ENCODE measurements at regions not wholly inside any gene's neighbourhood (a gene's known extent, or its start where the extent isn't known, plus 50 kb on each side); places are given as distances from the start of the nearest gene placed in this dataset.
"Not testable (repeated sequence)": the region's sequence is repeated elsewhere in the genome, so short reads cannot be mapped to it uniquely, and the experiment has no call there.

DNA sequence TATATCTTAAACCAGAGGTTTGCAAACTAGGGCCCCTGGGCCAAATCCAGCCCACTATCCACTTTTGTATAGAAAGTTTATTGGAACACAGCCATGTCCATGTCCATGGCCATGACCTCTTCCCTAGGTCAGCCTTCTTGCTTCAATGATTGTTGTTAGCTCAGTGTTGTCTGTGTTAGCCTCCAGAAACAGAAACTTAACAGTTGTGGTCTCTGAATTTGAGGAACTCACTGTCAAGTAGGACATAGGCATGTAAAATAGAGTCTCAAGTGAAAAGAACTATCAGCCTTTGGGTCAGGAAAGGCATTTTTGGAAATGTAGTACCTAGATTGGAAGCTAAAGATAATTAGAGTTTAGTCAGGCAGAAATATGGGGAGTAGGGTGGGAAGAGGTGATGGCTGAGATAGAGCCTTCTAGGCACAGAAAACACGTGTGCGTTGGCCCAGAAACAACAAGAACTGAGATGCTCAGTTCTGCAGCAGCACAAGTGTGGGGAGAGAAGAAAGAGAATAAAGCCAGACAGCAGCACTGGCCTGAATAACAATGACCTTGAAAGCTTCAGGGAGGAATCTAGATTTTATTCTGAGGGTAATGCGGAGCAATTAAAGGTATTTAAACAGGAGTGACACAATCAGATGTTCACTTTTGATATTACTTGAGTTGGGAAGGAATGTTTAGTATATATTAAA is 87.0 kb upstream of the OLIG3 start:
- Mint-ChIP-seq H3K9me3 (no peaks in the 10 kb centered on the region), H3K27ac (no peak overlapping the region), H3K27me3 (peaks cover 10% of the 10 kb centered on the region), H3K36me3 (no peaks in the 10 kb centered on the region), H3K4me1 (peaks cover 3% of the 10 kb centered on the region), H3K4me3 (no peak overlapping the region)
- DNase-seq (no peak), ATAC-seq (ENCODE audit: low read depth) (no peak)
- POLR2A ChIA-PET, result no interaction called here

DNA sequence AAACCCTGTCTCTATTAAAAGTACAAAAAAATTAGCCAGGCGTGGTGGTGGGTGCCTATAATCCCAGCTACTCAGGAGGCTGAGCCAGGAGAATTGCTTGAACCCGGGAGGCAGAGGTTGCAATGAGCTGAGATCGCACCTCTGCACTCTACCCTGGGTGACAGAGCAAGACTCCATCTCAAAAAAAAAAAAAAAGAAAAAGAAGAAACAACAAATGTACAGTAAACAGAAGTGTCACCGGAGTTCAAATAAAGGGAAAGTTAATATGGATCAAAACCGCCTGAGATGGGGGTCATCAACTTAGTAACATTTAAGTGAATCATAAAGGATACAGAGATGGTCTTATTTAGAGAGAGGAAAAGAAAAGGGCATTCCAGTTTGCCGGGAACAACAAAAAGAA is 89.3 kb upstream of the OLIG3 start:
- H3K4me3 Mint-ChIP-seq; H3K27ac Mint-ChIP-seq; ATAC-seq (ENCODE audit: low read depth); H3K9me3 Mint-ChIP-seq; H3K4me1 Mint-ChIP-seq; DNase-seq; H3K36me3 Mint-ChIP-seq; POLR2A ChIA-PET; H3K27me3 Mint-ChIP-seq: not testable (repeated sequence)

- ATAC-seq (ENCODE audit: low read depth) (no peak), DNase-seq (no peak)
- Mint-ChIP-seq H3K36me3 (peaks cover 5% of the 10 kb centered on the region), H3K9me3 (peaks cover 8% of the 10 kb centered on the region), H3K27ac (no peak overlapping the region), H3K4me1 (peaks cover 8% of the 10 kb centered on the region), H3K4me3 (no peak overlapping the region), H3K27me3 (peaks cover 9% of the 10 kb centered on the region)
- POLR2A ChIA-PET, result no interaction called here
These were observed 94.3 kb upstream of the OLIG3 start for GRCh38 chr6:137588472-137588871.

DNA sequence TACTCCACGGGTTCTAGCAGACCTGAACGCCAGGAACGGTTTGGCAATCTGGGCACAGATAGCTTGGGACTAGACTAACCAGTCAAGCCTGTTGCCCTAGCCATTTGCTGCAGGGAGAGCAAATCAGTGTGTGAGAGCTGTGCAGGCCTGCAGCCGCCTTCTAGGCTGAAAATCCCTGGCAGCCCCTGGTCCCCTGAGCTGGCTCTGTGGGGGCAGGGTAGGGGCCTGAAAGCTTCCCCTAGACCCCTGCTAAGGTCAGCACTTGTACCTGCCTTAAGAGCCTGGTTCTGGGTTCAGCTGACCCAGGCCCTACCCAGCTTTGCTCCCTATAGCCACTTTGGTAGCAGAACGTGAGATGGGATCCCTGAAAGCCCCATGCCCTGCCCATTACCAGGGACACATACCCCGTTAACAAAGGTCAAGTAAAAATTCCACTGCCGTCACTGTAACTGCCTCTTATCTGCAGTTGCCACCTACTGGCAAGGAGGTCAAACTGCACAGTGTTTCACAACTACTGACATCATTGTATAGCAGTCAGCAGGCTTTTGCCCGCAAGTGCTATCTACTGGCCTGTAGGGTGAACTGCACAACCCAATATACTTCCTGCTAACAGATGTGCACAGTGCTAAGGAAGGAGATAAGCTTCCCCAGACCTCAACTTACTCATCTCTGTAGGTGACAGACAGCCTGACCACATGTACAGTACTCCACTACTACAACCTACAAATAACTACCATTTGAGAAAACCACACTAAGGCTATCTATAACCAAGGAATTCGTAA is 95.1 kb upstream of the OLIG3 start:
- Mint-ChIP-seq H3K4me1 (peaks cover 8% of the 10 kb centered on the region), H3K9me3 (peaks cover 10% of the 10 kb centered on the region), H3K4me3 (no peak overlapping the region), H3K36me3 (peaks cover 5% of the 10 kb centered on the region), H3K27ac (peak overlapping the region; percentile 62), H3K27me3 (peaks cover 9% of the 10 kb centered on the region)
- POLR2A ChIA-PET, result interaction anchor here (0.7 kb wide), 1 partner anchor 419 kb away, joined by 3 read pairs; no protein-coding TSS in a partner anchor
- no peak for DNase-seq
- ATAC-seq (ENCODE audit: low read depth), result peak; percentile 100

- H3K27ac Mint-ChIP-seq, result no peak overlapping the region
- POLR2A ChIA-PET, result interaction anchor here (1.1 kb wide), 1 partner anchor 12 kb away, joined by 4 read pairs; no protein-coding TSS in a partner anchor
- H3K36me3 Mint-ChIP-seq, result peaks cover 5% of the 10 kb centered on the region
- H3K4me1 Mint-ChIP-seq, result peaks cover 8% of the 10 kb centered on the region
- ATAC-seq (ENCODE audit: low read depth) (no peak), DNase-seq (no peak)
- peaks cover 2% of the 10 kb centered on the region for H3K27me3 Mint-ChIP-seq
- H3K4me3 Mint-ChIP-seq, result no peak overlapping the region
- H3K9me3 Mint-ChIP-seq, result peaks cover 13% of the 10 kb centered on the region
These were observed 96.5 kb upstream of the OLIG3 start for GRCh38 chr6:137590684-137591083.

DNA sequence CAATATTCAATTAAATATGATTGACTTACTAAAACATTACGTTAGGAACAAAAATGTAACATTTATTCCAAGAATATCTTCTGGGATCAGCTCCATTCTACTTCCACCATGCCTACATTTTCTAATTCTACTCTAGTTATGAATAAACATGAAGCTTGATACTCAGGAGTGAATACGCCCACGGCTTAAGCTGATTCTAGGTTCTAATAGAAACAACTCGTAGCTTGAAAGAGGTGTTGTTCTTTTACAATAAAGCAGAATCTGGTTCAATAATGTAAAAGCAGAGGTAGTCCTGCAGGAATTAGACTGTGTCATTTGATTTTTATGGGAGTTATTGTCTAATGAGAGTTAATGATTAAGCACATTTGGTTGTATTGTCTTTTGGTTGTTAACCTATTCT is 107.3 kb upstream of the OLIG3 start:
- POLR2A ChIA-PET, result no interaction called here
- DNase-seq (no peak), ATAC-seq (ENCODE audit: low read depth) (no peak)
- H3K36me3 Mint-ChIP-seq, result no peaks in the 10 kb centered on the region
- H3K9me3 Mint-ChIP-seq, result peaks cover 1% of the 10 kb centered on the region
- no peak overlapping the region for H3K4me3 Mint-ChIP-seq
- H3K27ac Mint-ChIP-seq, result no peak overlapping the region
- H3K27me3 Mint-ChIP-seq, result peaks cover 29% of the 10 kb centered on the region
- H3K4me1 Mint-ChIP-seq, result no peaks in the 10 kb centered on the region

DNA sequence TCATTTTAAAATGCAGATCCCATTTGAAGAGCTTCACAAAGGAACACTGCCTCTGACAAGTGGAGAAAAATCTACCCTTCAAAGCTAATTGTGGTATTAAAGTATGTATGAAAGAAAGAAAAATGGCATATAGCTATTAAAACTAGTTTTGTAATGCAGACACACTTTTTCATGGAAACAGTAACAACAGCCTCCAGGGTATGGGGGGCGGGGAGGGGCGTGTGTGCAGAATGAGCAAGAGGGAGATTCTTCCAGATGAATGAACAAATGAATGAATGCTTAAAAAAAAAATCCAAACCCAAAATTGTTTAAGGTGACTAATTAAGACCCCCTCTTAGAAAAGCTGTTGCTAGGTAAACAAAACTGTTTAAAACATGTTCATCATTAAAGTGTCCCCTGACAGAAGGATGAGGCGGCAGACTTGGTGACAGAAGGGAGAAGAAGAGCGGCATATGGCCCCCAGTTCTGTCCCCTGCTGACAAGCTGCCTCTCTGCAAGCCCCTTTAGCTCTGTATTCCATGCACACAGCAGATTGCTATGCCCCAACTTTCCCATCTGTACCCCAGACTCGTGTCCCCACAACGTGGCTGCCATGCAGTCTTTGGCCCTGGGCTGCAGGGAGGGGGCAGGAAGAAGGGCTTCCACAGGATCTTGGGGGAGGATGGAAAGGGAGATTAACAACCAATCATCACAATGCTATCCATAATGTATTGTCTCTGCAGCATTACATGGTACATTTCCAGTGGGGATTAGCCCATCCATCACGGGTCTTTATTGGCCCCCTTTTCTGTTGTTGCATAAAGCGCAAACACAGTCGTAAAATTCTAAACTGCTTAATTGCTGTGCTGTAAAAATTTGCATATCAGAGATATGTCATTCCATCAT is 108.4 kb upstream of the OLIG3 start:
- no peaks in the 10 kb centered on the region for H3K36me3 Mint-ChIP-seq
- POLR2A ChIA-PET, result interaction anchor here (1.2 kb wide), 1 partner anchor 12 kb away, joined by 4 read pairs; no protein-coding TSS in a partner anchor
- peaks cover 1% of the 10 kb centered on the region for H3K9me3 Mint-ChIP-seq
- no peak for ATAC-seq (ENCODE audit: low read depth)
- no peak overlapping the region for H3K27ac Mint-ChIP-seq
- no peak for DNase-seq
- H3K4me1 Mint-ChIP-seq, result no peaks in the 10 kb centered on the region
- no peak overlapping the region for H3K4me3 Mint-ChIP-seq
- H3K27me3 Mint-ChIP-seq, result peaks cover 29% of the 10 kb centered on the region

- H3K4me3 Mint-ChIP-seq, result no peak overlapping the region
- no peak overlapping the region for H3K27ac Mint-ChIP-seq
- DNase-seq (no peak), ATAC-seq (ENCODE audit: low read depth) (no peak)
- POLR2A ChIA-PET, result no interaction called here
- peaks cover 2% of the 10 kb centered on the region for H3K9me3 Mint-ChIP-seq
- H3K27me3 Mint-ChIP-seq, result peaks cover 20% of the 10 kb centered on the region
- no peaks in the 10 kb centered on the region for H3K4me1 Mint-ChIP-seq
- H3K36me3 Mint-ChIP-seq, result no peaks in the 10 kb centered on the region
These were observed 116.5 kb upstream of the OLIG3 start for GRCh38 chr6:137610702-137611101.

DNA sequence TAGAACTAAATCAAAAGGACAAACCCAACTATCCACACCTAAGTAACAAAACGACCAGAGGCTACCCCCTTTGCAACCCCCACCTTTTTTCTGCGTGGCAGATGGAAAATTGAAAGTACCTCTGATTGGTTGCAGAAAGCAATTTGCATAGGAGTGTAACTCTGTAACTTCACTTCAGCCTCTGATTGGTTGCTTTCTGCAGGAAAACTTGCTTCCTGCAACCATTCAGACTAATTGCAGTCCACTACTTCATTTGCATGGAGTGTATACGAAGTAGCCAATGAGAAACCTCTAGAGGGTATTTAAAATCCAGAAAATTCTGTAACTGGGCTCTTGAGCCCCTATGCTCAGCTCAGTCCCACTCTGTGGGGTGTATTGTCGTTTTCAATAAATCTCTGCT is 129.1 kb upstream of the OLIG3 start:
- ATAC-seq (ENCODE audit: low read depth), result no peak
- Mint-ChIP-seq H3K27me3 (peaks cover 22% of the 10 kb centered on the region), H3K9me3 (no peaks in the 10 kb centered on the region)

DNA sequence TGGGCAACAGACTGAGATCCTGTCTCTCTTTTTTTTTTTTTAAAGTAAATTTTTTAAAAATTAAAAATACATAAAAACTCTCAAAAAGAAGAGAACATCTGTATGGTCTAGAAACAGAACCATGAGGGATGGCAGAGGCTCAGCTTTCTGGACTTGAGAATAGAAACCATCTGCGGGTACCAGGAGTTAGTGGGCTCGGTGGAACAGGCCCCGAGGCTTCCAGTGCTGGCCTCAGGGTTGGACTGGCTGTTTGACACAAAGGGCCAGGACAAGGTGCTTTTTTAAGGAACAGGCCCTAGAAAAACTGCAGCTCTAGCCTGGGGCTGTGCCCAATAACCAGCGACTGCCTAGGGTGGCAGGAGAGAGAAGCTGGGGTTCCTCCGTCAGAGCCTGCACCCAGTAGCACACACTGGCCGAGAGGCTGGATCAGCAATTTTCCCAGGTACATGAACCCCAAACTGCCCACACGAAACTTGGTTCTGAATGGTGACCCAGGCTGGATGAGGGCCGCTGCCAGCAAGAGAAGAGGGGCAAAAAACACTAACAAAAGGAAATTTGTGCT is 131.0 kb upstream of the OLIG3 start:
- no peak overlapping the region for H3K4me3 Mint-ChIP-seq
- ATAC-seq (ENCODE audit: low read depth) (no peak), DNase-seq (no peak)
- no peaks in the 10 kb centered on the region for H3K36me3 Mint-ChIP-seq
- no peaks in the 10 kb centered on the region for H3K9me3 Mint-ChIP-seq
- H3K4me1 Mint-ChIP-seq, result no peaks in the 10 kb centered on the region
- no peak overlapping the region for H3K27ac Mint-ChIP-seq
- peaks cover 16% of the 10 kb centered on the region for H3K27me3 Mint-ChIP-seq
- POLR2A ChIA-PET, result no interaction called here

More for the DNA sequence above, 129.1 kb upstream of the OLIG3 start:
- POLR2A ChIA-PET, result no interaction called here
- no peak for DNase-seq
- H3K4me3 Mint-ChIP-seq, result no peak overlapping the region
- no peaks in the 10 kb centered on the region for H3K36me3 Mint-ChIP-seq
- no peak overlapping the region for H3K27ac Mint-ChIP-seq
- H3K4me1 Mint-ChIP-seq, result no peaks in the 10 kb centered on the region

- no peaks in the 10 kb centered on the region for H3K4me1 Mint-ChIP-seq
- H3K27ac Mint-ChIP-seq, result no peak overlapping the region
- POLR2A ChIA-PET, result no interaction called here
- H3K36me3 Mint-ChIP-seq, result no peaks in the 10 kb centered on the region
- no peak for DNase-seq
- H3K27me3 Mint-ChIP-seq, result peaks cover 12% of the 10 kb centered on the region
- no peak for ATAC-seq (ENCODE audit: low read depth)
- no peaks in the 10 kb centered on the region for H3K9me3 Mint-ChIP-seq
- no peak overlapping the region for H3K4me3 Mint-ChIP-seq
These were observed 131.6 kb upstream of the OLIG3 start for GRCh38 chr6:137625808-137626207.

DNA sequence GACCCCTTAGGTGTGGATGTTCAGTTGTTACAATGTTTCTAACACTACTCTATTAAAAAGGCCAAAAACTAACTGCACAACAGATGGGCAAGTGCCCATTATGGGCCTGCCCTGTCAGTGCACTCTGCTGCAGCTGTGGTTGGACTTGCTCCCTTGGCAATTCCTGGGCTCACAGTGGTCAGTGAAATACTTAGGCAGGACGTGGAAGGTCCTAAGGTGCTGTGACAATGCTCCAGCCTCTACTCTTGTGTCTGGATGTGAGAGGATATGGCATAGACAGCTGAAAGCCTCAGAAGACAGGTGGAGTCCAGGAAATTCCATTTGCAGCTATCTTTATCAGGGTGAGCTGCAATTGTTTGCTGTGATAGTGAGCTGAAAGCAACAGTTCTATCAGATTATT is 136.5 kb upstream of the OLIG3 start:
- no peaks in the 10 kb centered on the region for H3K9me3 Mint-ChIP-seq
- POLR2A ChIA-PET, result no interaction called here
- DNase-seq, result no peak

GRCh38 chr6:137631323-137631722 is 137.1 kb upstream of the OLIG3 start:
- no peak for DNase-seq
- H3K4me3 Mint-ChIP-seq, result no peak overlapping the region
- POLR2A ChIA-PET, result no interaction called here
- no peak overlapping the region for H3K27ac Mint-ChIP-seq
- H3K27me3 Mint-ChIP-seq, result peaks cover 5% of the 10 kb centered on the region
- H3K4me1 Mint-ChIP-seq, result no peaks in the 10 kb centered on the region
- H3K9me3 Mint-ChIP-seq, result no peaks in the 10 kb centered on the region
- no peak for ATAC-seq (ENCODE audit: low read depth)
- no peaks in the 10 kb centered on the region for H3K36me3 Mint-ChIP-seq

More for the DNA sequence above, 136.5 kb upstream of the OLIG3 start:
- no peaks in the 10 kb centered on the region for H3K4me1 Mint-ChIP-seq
- no peaks in the 10 kb centered on the region for H3K36me3 Mint-ChIP-seq
- no peak for ATAC-seq (ENCODE audit: low read depth)
- H3K27me3 Mint-ChIP-seq, result peaks cover 5% of the 10 kb centered on the region
- H3K4me3 Mint-ChIP-seq, result no peak overlapping the region
- H3K27ac Mint-ChIP-seq, result no peak overlapping the region
